ENCODE measurements at regions not wholly inside any gene's neighbourhood (a gene's known extent, or its start where the extent isn't known, plus 50 kb on each side); places are given as distances from the start of the nearest gene placed in this dataset.

GRCh38 chr5:8805653-8806052 is 740.2 kb downstream of the SEMA5A start:
- TF ChIP-seq TAF1 (IDR thresholded peaks at IDR 0.05; ENCODE audit: borderline replicate concordance, insufficient read depth, low read length) (no peak), SIN3A (IDR thresholded peaks at IDR 0.05; ENCODE audit: borderline replicate concordance, insufficient read depth, low read length) (no peak), REST (IDR thresholded peaks at IDR 0.05; ENCODE audit: insufficient read depth in 1 of 2, low read depth in 2 of 2, low read length in 2 of 2) (no peak), POLR2AphosphoS5 (IDR thresholded peaks at IDR 0.05; ENCODE audit: low read depth, low read length) (no peak)

All from PFSK-1 (cell line).